Panc1 (cell line): ENCODE measurements at regions not wholly inside any gene's neighbourhood (a gene's known extent, or its start where the extent isn't known, plus 50 kb on each side); places are given as distances from the start of the nearest gene placed in this dataset.
A peak's percentile ranks its signal among the peaks of the same experiment; 100 is the strongest.
"Not testable (repeated sequence)": the region's sequence is repeated elsewhere in the genome, so short reads cannot be mapped to it uniquely, and the experiment has no call there.

Experiments used
- ATAC-seq: fragments of 200-7000 bp; cut with Tn5 transposase; 2 replicates; pipeline ENCODE4 v1.9.1; 2020; ENCODE audit warnings: mild to moderate bottlenecking, moderate library complexity
- BruUV-seq: library from RNA; stranded (reverse); fragments of 400-500 nt; replicated peaks from 2 replicates; lab custom pipeline; 2021; lab: Mats Ljungman, UMichigan
- CTCF ChIA-PET: fragments of 300-600 bp; sonication (Branson Sonifier 250); formaldehyde crosslinking; loops from one replicate; lab custom pipeline; 2022; ENCODE audit warnings: antibody characterized with exemption; lab: Charles Lee
- POLR2A ChIA-PET: fragments of 300-600 bp; sonication (Branson Sonifier 250); formaldehyde crosslinking; loops from one replicate; lab custom pipeline; 2022; ENCODE audit warnings: antibody characterized with exemption; lab: Charles Lee
- DNase-seq: peaks from one replicate; pipeline ENCODE4 v3.0.0-alpha.2; 2010; ENCODE audit warnings: low read depth, low spot score
- H3K27ac ChIP-seq: 2 replicates; pipeline ENCODE4 v1.5.1; 2011; ENCODE audit warnings: mild to moderate bottlenecking, low read length, inconsistent platforms
- H3K27me3 ChIP-seq: fragments of 200-500 bp; sonication (Bioruptor generic); 2 replicates; pipeline ENCODE4 v1.6.0; 2014; ENCODE audit warnings: low read length, inconsistent platforms; ENCODE audit not compliant: control insufficient read depth, insufficient read depth
- H3K36me3 ChIP-seq: fragments of 200-500 bp; sonication (Bioruptor generic); 2 replicates; pipeline ENCODE4 v1.5.1; 2014; ENCODE audit warnings: inconsistent platforms, mild to moderate bottlenecking, low read length, moderate library complexity; ENCODE audit not compliant: control insufficient read depth, insufficient read depth
- H3K4me1 ChIP-seq: 2 replicates; pipeline ENCODE4 v1.5.1; 2011; ENCODE audit warnings: inconsistent platforms, mild to moderate bottlenecking, low read length, moderate library complexity; ENCODE audit not compliant: control insufficient read depth, insufficient read depth
- H3K4me3 ChIP-seq, 2 experiments: 2 replicates each; pipeline ENCODE4 v1.5.1; 2011 to 2012; ENCODE audit warnings: low read depth in 2 of 2, low read length in 2 of 2, mild to moderate bottlenecking in 2 of 2, inconsistent platforms in 1 of 2, moderate library complexity in 1 of 2
- H3K9me3 ChIP-seq: fragments of 200-500 bp; sonication (Bioruptor generic); 2 replicates; pipeline ENCODE4 v1.5.1; 2014; ENCODE audit warnings: low read depth, mild to moderate bottlenecking, inconsistent platforms, low read length, moderate library complexity; ENCODE audit not compliant: control insufficient read depth, insufficient read depth
- in situ Hi-C: cut with HindIII; loops from 2 replicates; pipeline ENCODE4 v1.10.0; 2016; ENCODE audit warnings: low sequenced_read_pairs, low pct_unique_long_range_greater_than_20kb
- intact Hi-C: fragments of 100-400 bp; cut with micrococcal nuclease; formaldehyde crosslinking; loops from one replicate; pipeline ENCODE4 v1.10.0; 2022; ENCODE audit not compliant: unreplicated experiment
- TF ChIP-seq, protein P1 (sequence below): fragments of 450-650 bp; IDR thresholded peaks from 2 replicates; pipeline ENCODE4 v1.5.1; 2017; ENCODE audit warnings: mild to moderate bottlenecking

DNA sequence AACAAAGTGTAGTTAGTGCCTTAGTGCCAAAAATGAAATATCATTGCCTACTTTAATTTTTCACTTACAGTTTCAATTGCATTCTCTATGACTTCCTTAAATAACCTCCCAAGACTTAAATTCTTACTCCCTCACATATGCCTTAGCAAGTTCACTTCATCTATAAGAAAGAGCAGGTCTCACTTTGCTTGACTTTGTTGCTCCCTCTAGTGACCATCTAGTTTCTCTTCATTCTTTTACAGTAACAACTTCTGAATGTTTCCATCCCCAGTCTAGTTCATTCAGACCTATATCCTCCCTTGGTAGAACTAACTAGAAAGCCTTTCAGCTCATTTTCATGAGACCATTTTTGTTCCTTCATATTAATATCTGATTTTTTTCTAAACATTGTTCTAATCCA is 2377.6 kb downstream of the EPHA3 start:
- BruUV-seq, in situ Hi-C loops, intact Hi-C loops, H3K27me3 ChIP-seq, CTCF ChIA-PET, ATAC-seq, H3K36me3 ChIP-seq, H3K27ac ChIP-seq, H3K4me3 ChIP-seq, H3K9me3 ChIP-seq, DNase-seq, H3K4me1 ChIP-seq, POLR2A ChIA-PET: not testable (repeated sequence)
- TF ChIP-seq, protein P1, sequence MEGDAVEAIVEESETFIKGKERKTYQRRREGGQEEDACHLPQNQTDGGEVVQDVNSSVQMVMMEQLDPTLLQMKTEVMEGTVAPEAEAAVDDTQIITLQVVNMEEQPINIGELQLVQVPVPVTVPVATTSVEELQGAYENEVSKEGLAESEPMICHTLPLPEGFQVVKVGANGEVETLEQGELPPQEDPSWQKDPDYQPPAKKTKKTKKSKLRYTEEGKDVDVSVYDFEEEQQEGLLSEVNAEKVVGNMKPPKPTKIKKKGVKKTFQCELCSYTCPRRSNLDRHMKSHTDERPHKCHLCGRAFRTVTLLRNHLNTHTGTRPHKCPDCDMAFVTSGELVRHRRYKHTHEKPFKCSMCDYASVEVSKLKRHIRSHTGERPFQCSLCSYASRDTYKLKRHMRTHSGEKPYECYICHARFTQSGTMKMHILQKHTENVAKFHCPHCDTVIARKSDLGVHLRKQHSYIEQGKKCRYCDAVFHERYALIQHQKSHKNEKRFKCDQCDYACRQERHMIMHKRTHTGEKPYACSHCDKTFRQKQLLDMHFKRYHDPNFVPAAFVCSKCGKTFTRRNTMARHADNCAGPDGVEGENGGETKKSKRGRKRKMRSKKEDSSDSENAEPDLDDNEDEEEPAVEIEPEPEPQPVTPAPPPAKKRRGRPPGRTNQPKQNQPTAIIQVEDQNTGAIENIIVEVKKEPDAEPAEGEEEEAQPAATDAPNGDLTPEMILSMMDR, result peak; percentile 13; the same call in 1 of the 2 replicates

DNA sequence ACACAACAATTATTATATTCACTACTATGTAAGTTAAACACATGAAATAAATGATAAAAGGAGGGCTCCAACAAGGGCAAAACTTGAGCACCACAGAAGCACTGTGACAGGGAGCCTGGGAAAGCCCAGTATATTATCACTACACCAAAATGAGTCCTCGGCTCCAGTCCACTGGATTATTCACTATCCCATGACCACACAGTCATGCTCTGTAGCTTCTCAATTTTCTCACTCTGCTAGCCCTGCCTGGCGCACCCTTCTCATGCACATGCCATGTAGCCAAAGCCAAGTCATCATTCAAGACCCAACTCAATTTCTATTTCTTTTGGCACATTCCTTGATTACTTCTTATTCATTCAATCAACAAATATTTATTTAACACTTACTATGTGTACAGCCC is 2378.5 kb downstream of the EPHA3 start:
- DNase-seq, intact Hi-C loops, H3K36me3 ChIP-seq, BruUV-seq, H3K9me3 ChIP-seq, CTCF ChIA-PET, in situ Hi-C loops, ATAC-seq, H3K4me1 ChIP-seq, H3K4me3 ChIP-seq, POLR2A ChIA-PET, H3K27ac ChIP-seq, H3K27me3 ChIP-seq: not testable (repeated sequence)

DNA sequence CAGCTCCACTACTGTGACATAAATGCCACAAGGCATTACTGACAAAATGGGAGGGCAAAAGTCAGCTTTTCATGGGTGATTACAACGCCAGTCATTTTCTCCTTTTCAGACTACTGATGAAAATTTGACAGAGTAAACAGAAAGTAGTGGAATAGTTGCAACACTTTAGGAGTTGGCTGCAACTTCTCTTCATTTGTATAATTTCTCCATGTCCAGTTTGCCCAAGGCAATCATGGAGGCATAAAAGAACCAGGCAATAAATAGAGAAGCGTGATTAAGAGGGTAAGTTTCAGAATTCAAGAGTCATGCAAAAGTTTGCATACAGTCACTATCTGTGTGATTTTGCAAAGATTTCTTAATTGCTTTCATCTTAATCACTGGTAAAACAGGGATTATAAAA is 2390.3 kb downstream of the EPHA3 start:
- H3K4me3 ChIP-seq, CTCF ChIA-PET, H3K36me3 ChIP-seq, in situ Hi-C loops, H3K4me1 ChIP-seq, intact Hi-C loops, H3K27me3 ChIP-seq, POLR2A ChIA-PET, BruUV-seq, H3K9me3 ChIP-seq, H3K27ac ChIP-seq, ATAC-seq, DNase-seq: not testable (repeated sequence)

DNA sequence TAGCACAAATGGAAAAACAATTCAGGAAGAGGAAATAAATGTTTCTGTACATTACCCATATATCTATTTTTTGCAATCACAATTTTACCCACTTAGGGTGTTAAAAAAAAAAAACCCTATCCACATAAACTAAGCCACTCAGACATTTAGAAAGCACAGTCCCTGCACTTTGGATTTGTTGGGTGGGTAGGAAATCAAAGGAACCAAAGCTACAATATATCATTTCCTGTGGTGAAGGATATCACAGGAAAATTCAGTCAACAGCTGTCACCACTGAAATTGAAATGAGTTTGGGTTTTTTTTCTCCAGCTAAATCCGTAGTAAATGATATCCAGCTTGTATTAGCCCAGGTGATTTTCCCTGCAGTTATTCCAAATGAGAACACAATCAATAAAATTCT is 2392.4 kb downstream of the EPHA3 start:
- CTCF ChIA-PET, BruUV-seq, intact Hi-C loops, POLR2A ChIA-PET, H3K4me1 ChIP-seq, H3K4me3 ChIP-seq, H3K9me3 ChIP-seq, H3K36me3 ChIP-seq, in situ Hi-C loops, ATAC-seq, H3K27ac ChIP-seq, DNase-seq, H3K27me3 ChIP-seq: not testable (repeated sequence)

DNA sequence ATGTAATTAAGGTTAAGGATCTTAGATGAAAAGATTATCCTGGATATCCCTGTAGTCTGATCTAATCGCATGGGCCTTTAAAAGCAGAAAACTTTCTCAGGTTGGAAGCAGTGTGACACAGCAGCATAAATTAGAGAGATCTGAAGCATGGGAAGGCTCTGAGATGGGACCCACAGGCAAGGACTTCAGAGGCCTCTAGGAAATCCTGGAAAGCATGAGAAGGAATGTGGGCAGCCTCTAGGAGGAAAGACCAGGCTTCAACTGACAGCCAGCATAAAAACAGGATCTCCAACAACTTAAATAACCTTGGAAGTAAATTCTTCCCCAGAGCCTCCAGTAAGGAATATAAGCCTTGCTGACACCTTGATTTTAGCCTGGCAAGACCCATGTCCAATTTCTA is 2397.5 kb downstream of the EPHA3 start:
- H3K27me3 ChIP-seq, in situ Hi-C loops, BruUV-seq, DNase-seq, CTCF ChIA-PET, intact Hi-C loops, H3K4me3 ChIP-seq, POLR2A ChIA-PET, H3K27ac ChIP-seq, H3K4me1 ChIP-seq, ATAC-seq, H3K9me3 ChIP-seq, H3K36me3 ChIP-seq: not testable (repeated sequence)
